Esophagus muscularis mucosa (tissue), 4 donors: ENCODE measurements at regions not wholly inside any gene's neighbourhood (a gene's known extent, or its start where the extent isn't known, plus 50 kb on each side); places are given as distances from the start of the nearest gene placed in this dataset.

Source experiments
- DNase-seq: peaks from one replicate; pipeline ENCODE4 v3.0.0-alpha.2; 2017; ENCODE audit errors: extremely low spot score
- H3K27ac ChIP-seq, 4 donors: fragments of 200-600 bp; sonication (generic); replicated peaks in 1 of 4; 1 replicate in 3 of 4; 2 replicates in 1 of 4; pipeline ENCODE4 v1.5.1; 2016 to 2019; ENCODE audit warnings: mild to moderate bottlenecking in 1 of 4
- H3K27me3 ChIP-seq, 4 donors: fragments of 200-600 bp; sonication (generic); one replicate each; pipeline versions ENCODE4 v1.5.1 to v1.6.0; 2016 to 2019
- H3K36me3 ChIP-seq, 4 donors: fragments of 200-600 bp; sonication (generic); one replicate each; pipeline ENCODE4 v1.5.1; 2016 to 2019
- H3K4me1 ChIP-seq, 4 donors: fragments of 200-600 bp; sonication (generic); one replicate each; pipeline ENCODE4 v1.5.1; 2016 to 2019
- H3K4me3 ChIP-seq, 4 donors: fragments of 200-600 bp; sonication (generic); 1 replicate in 2 of 4; 2 replicates in 2 of 4; pipeline ENCODE4 v1.5.1; 2016 to 2019; ENCODE audit warnings: mild to moderate bottlenecking in 4 of 4, moderate library complexity in 1 of 4
- H3K9me3 ChIP-seq, 4 donors: fragments of 200-600 bp; sonication (generic); 1 replicate in 3 of 4; 2 replicates in 1 of 4; pipeline ENCODE4 v1.5.1; 2016 to 2019
- CTCF ChIP-seq, 3 experiments: fragments of 200-600 bp in 2 of 3; fragments of 450-650 bp in 1 of 3; sonication (generic) in 2 of 3; IDR thresholded peaks; one replicate each; pipeline ENCODE4 v1.5.1; 2017 to 2019; ENCODE audit warnings: antibody characterized with exemption in 3 of 3, mild to moderate bottlenecking in 2 of 3, moderate library complexity in 1 of 3
- EP300 ChIP-seq: sonication (generic); formaldehyde crosslinking; IDR thresholded peaks from one replicate; pipeline ENCODE4 v1.6.1; 2017; ENCODE audit warnings: antibody characterized with exemption
- POLR2A ChIP-seq: fragments of 450-650 bp; IDR thresholded peaks from one replicate; pipeline ENCODE4 v1.6.1; 2017; ENCODE audit warnings: antibody characterized with exemption, moderate library complexity, mild to moderate bottlenecking, low read depth
- POLR2AphosphoS5 ChIP-seq, 2 donors: sonication (generic); formaldehyde crosslinking; IDR thresholded peaks; one replicate each; pipeline ENCODE4 v1.6.1; 2017; ENCODE audit warnings: antibody characterized with exemption in 2 of 2
- WGBS: methylation state at CpG from one replicate; pipeline ENCODE4 v1.1.5; 2018; 5-methylcytosine and 5-hydroxymethylcytosine counted together
- intact Hi-C: fragments of 100-400 bp; cut with DNase I; formaldehyde crosslinking; loops from one replicate; pipeline ENCODE4 v1.15.1; 2023

DNA sequence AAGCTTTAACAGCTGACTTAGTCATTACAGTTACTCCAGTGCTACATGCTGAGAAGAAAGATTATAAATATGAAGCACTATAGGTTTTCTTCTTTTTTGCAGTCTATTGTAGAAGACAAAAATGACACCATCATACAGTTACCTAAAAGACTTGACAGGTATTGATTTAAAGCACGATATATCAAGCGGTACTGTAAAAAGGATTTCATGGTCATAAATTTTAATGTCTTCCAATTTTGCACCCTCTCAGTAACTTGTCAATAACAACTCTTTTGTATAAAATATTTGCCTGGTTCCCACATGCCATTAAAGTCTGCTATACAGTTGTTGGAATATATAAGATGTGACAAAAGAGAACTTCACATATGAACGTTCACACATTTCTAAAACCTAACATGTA is 102.8 kb downstream of the ZIC5 start:
- H3K36me3 ChIP-seq = peaks cover 0 to 4% (median 0%) of the 10 kb centered on the region in 4 donors
- 95% methylated on average over 3 of the region's 3 CpGs for WGBS
- no peak overlapping the region for H3K4me3 ChIP-seq
- H3K27ac ChIP-seq = no peak overlapping the region
- H3K27me3 ChIP-seq = no peaks in the 10 kb centered on the region
- intact Hi-C loops = no loop called here
- no peak for DNase-seq
- no peak for TF ChIP-seq EP300
- no peak for TF ChIP-seq CTCF (IDR thresholded peaks at IDR 0.05)
- TF ChIP-seq POLR2AphosphoS5 (IDR thresholded peaks at IDR 0.05) = no peak
- TF ChIP-seq POLR2A = no peak
- H3K9me3 ChIP-seq = no peaks in the 10 kb centered on the region
- H3K4me1 ChIP-seq = no peaks in the 10 kb centered on the region

- WGBS = 93% methylated on average over 14 of the region's 14 CpGs
- H3K4me3 ChIP-seq = no peak overlapping the region
- intact Hi-C loops = no loop called here
- DNase-seq = peak; percentile 45
- no peaks in the 10 kb centered on the region for H3K9me3 ChIP-seq
- H3K36me3 ChIP-seq = peaks cover 0 to 4% (median 0%) of the 10 kb centered on the region in 4 donors
- no peaks in the 10 kb centered on the region for H3K27me3 ChIP-seq
- no peak for TF ChIP-seq EP300
- TF ChIP-seq POLR2AphosphoS5 (IDR thresholded peaks at IDR 0.05) = no peak
- no peak for TF ChIP-seq POLR2A
- no peak for TF ChIP-seq CTCF (IDR thresholded peaks at IDR 0.05)
- H3K27ac ChIP-seq = no peak overlapping the region
- H3K4me1 ChIP-seq = no peaks in the 10 kb centered on the region
Measured at GRCh38 chr13:99867535-99868257, 103.9 kb downstream of the ZIC5 start.

- Histone ChIP-seq H3K27ac (no peak overlapping the region), H3K36me3 (peaks cover 0 to 4% (median 0%) of the 10 kb centered on the region in 4 donors), H3K4me1 (no peaks in the 10 kb centered on the region), H3K4me3 (no peak overlapping the region), H3K27me3 (no peaks in the 10 kb centered on the region), H3K9me3 (no peaks in the 10 kb centered on the region)
- TF ChIP-seq POLR2A (no peak), EP300 (no peak), CTCF (IDR thresholded peaks at IDR 0.05) (no peak), POLR2AphosphoS5 (IDR thresholded peaks at IDR 0.05) (no peak)
- 87% methylated on average over 7 of the region's 7 CpGs for WGBS
- DNase-seq = peak; percentile 85
- intact Hi-C loops = no loop called here
Measured at GRCh38 chr13:99866781-99867180, 104.8 kb downstream of the ZIC5 start.

- 89% methylated on average over 10 of the region's 11 CpGs for WGBS
- Histone ChIP-seq H3K27me3 (no peaks in the 10 kb centered on the region), H3K27ac (no peak overlapping the region), H3K4me3 (no peak overlapping the region), H3K4me1 (no peaks in the 10 kb centered on the region), H3K36me3 (peaks cover 0 to 4% (median 0%) of the 10 kb centered on the region in 4 donors), H3K9me3 (no peaks in the 10 kb centered on the region)
- DNase-seq = peak; percentile 87
- TF ChIP-seq POLR2AphosphoS5 (IDR thresholded peaks at IDR 0.05) (no peak), POLR2A (no peak), CTCF (IDR thresholded peaks at IDR 0.05) (no peak), EP300 (no peak)
- intact Hi-C loops = no loop called here
Measured at GRCh38 chr13:99865420-99865930, 106.1 kb downstream of the ZIC5 start.

- WGBS = 70% methylated on average over 10 of the region's 10 CpGs
- TF ChIP-seq POLR2A = no peak
- no peak for TF ChIP-seq EP300
- no peak for TF ChIP-seq POLR2AphosphoS5 (IDR thresholded peaks at IDR 0.05)
- no peak for TF ChIP-seq CTCF (IDR thresholded peaks at IDR 0.05)
Measured at GRCh38 chr13:99864627-99864990, 107.0 kb downstream of the ZIC5 start.

More at GRCh38 chr13:99864627-99864990, 107.0 kb downstream of the ZIC5 start:
- intact Hi-C loops = no loop called here
- Histone ChIP-seq H3K27me3 (no peaks in the 10 kb centered on the region), H3K4me1 (no peaks in the 10 kb centered on the region), H3K36me3 (peaks cover 0 to 4% (median 0%) of the 10 kb centered on the region in 4 donors), H3K9me3 (no peaks in the 10 kb centered on the region), H3K27ac (no peak overlapping the region), H3K4me3 (no peak overlapping the region)
- DNase-seq = peak; percentile 57
